ENCODE measurements at regions not wholly inside any gene's neighbourhood (a gene's known extent, or its start where the extent isn't known, plus 50 kb on each side); places are given as distances from the start of the nearest gene placed in this dataset.

DNA sequence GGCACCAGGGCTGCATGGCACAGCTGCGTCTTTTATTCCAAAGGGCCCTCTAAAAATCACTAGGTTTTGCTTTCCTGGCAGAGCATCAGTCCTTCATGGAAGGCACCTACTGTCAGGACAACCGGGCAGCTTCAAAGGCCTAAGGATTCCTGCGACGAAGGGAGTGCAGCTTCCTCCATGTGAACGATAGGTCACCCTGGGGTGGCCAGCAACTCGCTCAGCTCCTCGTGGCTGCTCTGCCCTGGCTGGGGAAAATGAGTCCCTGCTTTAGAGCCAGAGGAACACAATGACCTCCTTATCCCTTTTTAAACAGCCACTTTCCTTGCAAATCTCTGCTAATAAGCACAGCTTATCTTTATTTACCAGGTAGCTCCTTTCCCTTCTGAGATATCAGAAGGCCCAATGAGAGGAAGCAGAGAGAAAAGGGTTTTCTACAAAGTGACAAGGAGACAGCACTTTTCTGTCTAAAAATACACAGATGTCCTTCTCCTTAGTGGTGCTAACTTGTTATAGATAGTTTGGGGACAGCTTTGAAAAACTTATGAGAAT lies 71.6 kb upstream of the SMYD2 start:
- DNase-seq, result no peak

GRCh38 chr1:214213136-214213535 lies 67.8 kb upstream of the SMYD2 start:
- DNase-seq, result no peak

GRCh38 chr1:214214851-214215250 lies 66.1 kb upstream of the SMYD2 start:
- no peak for DNase-seq

GRCh38 chr1:214215583-214215982 lies 65.4 kb upstream of the SMYD2 start:
- no peak for DNase-seq

DNA sequence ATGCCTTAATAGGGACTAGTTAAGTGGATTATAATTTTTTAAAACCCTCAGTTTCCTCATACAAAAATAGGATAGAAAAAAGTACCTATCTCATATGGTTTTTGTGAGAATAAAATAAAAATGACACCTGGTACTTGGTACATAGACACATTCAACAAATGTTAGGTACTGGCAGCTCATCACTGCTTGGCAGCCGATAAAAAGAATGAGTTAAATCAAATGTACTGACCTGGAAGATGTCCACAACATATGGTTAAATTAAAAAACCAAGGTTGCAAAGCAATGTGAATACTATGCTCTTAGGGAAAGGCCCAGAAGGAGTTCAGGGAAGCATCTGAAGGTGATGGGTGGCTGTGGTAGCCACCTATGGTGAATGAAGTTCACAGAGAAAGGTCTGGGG lies 64.9 kb upstream of the SMYD2 start:
- DNase-seq, result no peak

GRCh38 chr1:214216779-214217178 lies 64.2 kb upstream of the SMYD2 start:
- no peak for DNase-seq

GRCh38 chr1:214219902-214220301 lies 61.1 kb upstream of the SMYD2 start:
- DNase-seq, result peak; percentile 73

- no peak for DNase-seq
Measured at GRCh38 chr1:214220891-214221290, 60.1 kb upstream of the SMYD2 start.

- no peak for DNase-seq
Measured at GRCh38 chr1:214224611-214225354, 56.2 kb upstream of the SMYD2 start.

DNA sequence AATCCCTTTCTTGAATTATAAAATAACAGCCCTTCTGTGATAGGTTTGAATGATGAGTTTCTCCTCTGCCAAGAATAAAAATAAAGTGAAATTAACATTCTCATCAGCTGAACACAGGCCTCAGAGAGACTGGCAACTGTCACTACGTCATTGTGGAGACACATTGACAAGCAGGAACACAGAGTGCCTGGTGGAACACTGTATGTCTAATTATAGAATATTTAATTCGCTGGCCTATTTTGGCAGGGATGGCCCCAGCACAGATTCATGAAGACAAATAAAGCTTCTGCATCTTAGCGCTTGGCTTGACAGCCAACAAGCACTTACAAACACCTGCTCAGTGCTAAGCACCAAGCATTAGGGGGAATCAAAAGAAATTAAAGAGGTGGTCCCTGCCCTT lies 52.0 kb upstream of the SMYD2 start:
- DNase-seq, result no peak

DNA sequence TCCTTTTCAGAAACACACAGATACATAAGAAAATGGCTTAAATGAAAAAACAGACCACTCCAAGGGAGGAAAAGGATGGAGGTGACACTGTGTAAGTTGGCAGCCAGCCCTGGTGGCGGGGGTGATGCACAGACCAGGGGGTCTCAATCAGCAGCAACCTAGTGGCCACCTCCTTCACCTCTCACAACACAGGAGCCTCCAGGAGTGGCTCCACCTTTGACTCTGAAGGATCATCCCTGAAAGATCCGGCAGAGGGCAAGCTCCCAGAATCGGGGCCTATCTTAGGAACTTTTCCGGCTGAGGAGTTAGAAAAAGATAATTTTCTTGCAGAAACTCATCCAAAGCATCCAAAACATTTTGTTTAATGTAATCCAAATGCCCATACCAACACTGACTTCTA lies 51.2 kb upstream of the SMYD2 start:
- DNase-seq, result no peak

Measured in kidney glomerular epithelial cell (primary cell).